H1 (cell line): ENCODE measurements at regions not wholly inside any gene's neighbourhood (a gene's known extent, or its start where the extent isn't known, plus 50 kb on each side); places are given as distances from the start of the nearest gene placed in this dataset.

Experiments used
- ASH2L ChIP-seq: fragments of 200-600, 300-600 bp; sonication (generic); IDR thresholded peaks from one replicate; pipeline ENCODE4 v1.7.1; 2017; ENCODE audit warnings: low read length
- BACH1 ChIP-seq: IDR thresholded peaks from 2 replicates; pipeline ENCODE4 v1.6.1; 2012; ENCODE audit warnings: low read length, improper control_type of control experiment
- BCL11A ChIP-seq, 2 experiments: IDR thresholded peaks; one replicate each; pipeline ENCODE4 v1.6.1; 2011; ENCODE audit warnings: low read depth in 2 of 2, low read length in 2 of 2, mild to moderate bottlenecking in 2 of 2
- CBX8 ChIP-seq: fragments of 300-800, 300-1000 bp; sonication (generic); IDR thresholded peaks from 2 replicates; pipeline ENCODE4 v1.7.1; 2016; ENCODE audit warnings: low read depth, low read length, borderline replicate concordance
- CHD1 ChIP-seq: IDR thresholded peaks from 2 replicates; pipeline ENCODE4 v1.6.1; 2012; ENCODE audit warnings: low read depth, low read length, improper control_type of control experiment
- CHD2 ChIP-seq: IDR thresholded peaks from 2 replicates; pipeline ENCODE4 v1.6.1; 2012; ENCODE audit warnings: low read length, improper control_type of control experiment
- E2F6 ChIP-seq: IDR thresholded peaks from 2 replicates; pipeline ENCODE4 v1.6.1; 2012; ENCODE audit warnings: inconsistent platforms
- EGR1 ChIP-seq: IDR thresholded peaks from 2 replicates; pipeline ENCODE4 v1.6.1; 2011; ENCODE audit warnings: low read depth, low read length, borderline replicate concordance
- FOSL1 ChIP-seq: IDR thresholded peaks from 2 replicates; pipeline ENCODE4 v1.6.1; 2011; ENCODE audit warnings: mild to moderate bottlenecking, low read depth, low read length, moderate library complexity; ENCODE audit not compliant: insufficient read depth
- GABPA ChIP-seq: IDR thresholded peaks from 2 replicates; pipeline ENCODE4 v1.6.1; 2011; ENCODE audit warnings: mild to moderate bottlenecking, low read length, moderate library complexity, borderline replicate concordance; ENCODE audit not compliant: insufficient read depth
- GTF2F1 ChIP-seq: IDR thresholded peaks from 2 replicates; pipeline ENCODE4 v1.6.1; 2012; ENCODE audit warnings: low read depth, low read length, improper control_type of control experiment, borderline replicate concordance
- KDM1A ChIP-seq: fragments of 200-600, 300-600 bp; sonication (generic); IDR thresholded peaks from 2 replicates; pipeline ENCODE4 v1.7.1; 2016; ENCODE audit warnings: mild to moderate bottlenecking, low read length, borderline replicate concordance
- KDM4A ChIP-seq: IDR thresholded peaks from one replicate; pipeline ENCODE4 v1.7.1; 2012; ENCODE audit warnings: low read depth, mild to moderate bottlenecking, moderate library complexity, low read length, inconsistent platforms; ENCODE audit not compliant: severe bottlenecking
- MAFK ChIP-seq: IDR thresholded peaks from 2 replicates; pipeline ENCODE4 v1.6.1; 2012; ENCODE audit warnings: low read depth, mild to moderate bottlenecking, improper control_type of control experiment, low read length
- NRF1 ChIP-seq: IDR thresholded peaks from 2 replicates; pipeline ENCODE4 v1.6.1; 2011; ENCODE audit warnings: mild to moderate bottlenecking, low read depth, low read length, improper control_type of control experiment
- RAD21 ChIP-seq, 2 experiments: IDR thresholded peaks in 1 of 2; conservative IDR thresholded peaks in 1 of 2; 2 replicates each; pipeline ENCODE4 v1.6.1; 2011; ENCODE audit warnings: low read depth in 2 of 2, low read length in 2 of 2, improper control_type of control experiment in 1 of 2, inconsistent platforms in 1 of 2, mild to moderate bottlenecking in 1 of 2, moderate library complexity in 1 of 2
- RNF2 ChIP-seq: fragments of 200-900, 300-1000 bp; sonication (generic); IDR thresholded peaks from 2 replicates; pipeline ENCODE4 v1.7.1; 2016; ENCODE audit warnings: borderline replicate concordance, low read depth, mild to moderate bottlenecking, antibody characterized with exemption, low read length; ENCODE audit not compliant: poor library complexity, severe bottlenecking; ENCODE audit errors: missing control alignments
- SIRT6 ChIP-seq: IDR thresholded peaks from one replicate; pipeline ENCODE4 v1.7.1; 2012; ENCODE audit warnings: low read length, inconsistent platforms
- SIX5 ChIP-seq: IDR thresholded peaks from 2 replicates; pipeline ENCODE4 v1.6.1; 2011; ENCODE audit warnings: mild to moderate bottlenecking, low read depth, low read length
- SP1 ChIP-seq: IDR thresholded peaks from 2 replicates; pipeline ENCODE4 v1.6.1; 2011; ENCODE audit warnings: low read depth, low read length
- SP2 ChIP-seq: IDR thresholded peaks from 2 replicates; pipeline ENCODE4 v1.6.1; 2012; ENCODE audit warnings: mild to moderate bottlenecking, low read length, inconsistent platforms
- SRF ChIP-seq: IDR thresholded peaks from 2 replicates; pipeline ENCODE4 v1.6.1; 2011; ENCODE audit warnings: mild to moderate bottlenecking, low read depth, low read length, moderate library complexity
- TAF1 ChIP-seq: IDR thresholded peaks from 2 replicates; pipeline ENCODE4 v1.6.1; 2011; ENCODE audit warnings: mild to moderate bottlenecking, low read depth, low read length
- YY1 ChIP-seq: IDR thresholded peaks from 2 replicates; pipeline ENCODE4 v1.6.1; 2011; ENCODE audit warnings: low read depth, mild to moderate bottlenecking, low read length

GRCh38 chr6:27693766-27694546, 218.2 kb downstream of the OR2B2 start (continued):
- TF ChIP-seq RAD21 (IDR thresholded peaks at IDR 0.05 in 1 of 2, conservative IDR thresholded peaks at IDR 0.05 in 1 of 2; ENCODE audit: low read depth in 2 of 2, low read length in 2 of 2): no peak
- no peak for TF ChIP-seq CHD2
- TF ChIP-seq KDM1A: peak; percentile 60; the same call in 1 of the 2 replicates
- TF ChIP-seq SP1: no peak
- TF ChIP-seq EGR1: no peak
- TF ChIP-seq RNF2: no peak
- peak; percentile 58; the same call in 1 of the 2 replicates for TF ChIP-seq GABPA
- TF ChIP-seq NRF1: no peak
- TF ChIP-seq E2F6: no peak
- TF ChIP-seq TAF1: peak; percentile 37; the same call in 1 of the 2 replicates
- TF ChIP-seq KDM4A: peak; percentile 38
- no peak for TF ChIP-seq FOSL1
- TF ChIP-seq BACH1: no peak
- TF ChIP-seq BCL11A (IDR thresholded peaks at IDR 0.05; ENCODE audit: low read depth in 2 of 2, low read length in 2 of 2): no peak
- TF ChIP-seq CBX8: no peak
- TF ChIP-seq YY1: no peak
- TF ChIP-seq GTF2F1: no peak
- TF ChIP-seq ASH2L: peak; percentile 99
- TF ChIP-seq SP2: no peak; the same call in 1 of the 2 replicates
- no peak for TF ChIP-seq MAFK
- TF ChIP-seq SIRT6: no peak
- TF ChIP-seq CHD1: no peak
- TF ChIP-seq SRF: no peak
- no peak for TF ChIP-seq SIX5
